Lower lobe of right lung (tissue), 2 donors: ENCODE measurements at regions not wholly inside any gene's neighbourhood (a gene's known extent, or its start where the extent isn't known, plus 50 kb on each side); places are given as distances from the start of the nearest gene placed in this dataset.

Experiments
- ATAC-seq, 2 donors: fragments of 200-7000 bp; cut with Tn5 transposase; one replicate each; pipeline ENCODE4 v1.9.1; 2020 to 2022; ENCODE audit warnings: mild to moderate bottlenecking in 2 of 2, moderate library complexity in 2 of 2
- DNase-seq: peaks from one replicate; pipeline ENCODE4 v3.0.0-alpha.2; 2020
- H3K27ac ChIP-seq: fragments of 200-600 bp; one replicate; pipeline ENCODE4 v1.8.0; 2022
- H3K27me3 ChIP-seq: fragments of 200-600 bp; one replicate; pipeline ENCODE4 v1.8.0; 2022; ENCODE audit warnings: low read depth
- H3K36me3 ChIP-seq: fragments of 200-600 bp; one replicate; pipeline ENCODE4 v1.8.0; 2022; ENCODE audit warnings: mild to moderate bottlenecking
- H3K4me1 ChIP-seq: fragments of 200-600 bp; one replicate; pipeline ENCODE4 v1.8.0; 2022
- H3K4me3 ChIP-seq: fragments of 200-600 bp; one replicate; pipeline ENCODE4 v1.8.0; 2022; ENCODE audit warnings: mild to moderate bottlenecking
- H3K9me3 ChIP-seq: fragments of 200-600 bp; one replicate; pipeline ENCODE4 v1.8.0; 2022
- intact Hi-C: fragments of 100-400 bp; cut with DNase I; formaldehyde crosslinking; loops from one replicate; pipeline ENCODE4 v1.11.0; 2022
- TF ChIP-seq, protein P1 (sequence below): fragments of 200-600 bp; IDR thresholded peaks from one replicate; pipeline ENCODE4 v1.8.0; 2022; ENCODE audit warnings: antibody characterized with exemption, mild to moderate bottlenecking
- donor health status: DM: no; HTN: yes; CAD: no; lungs with severe emphysema.

DNA sequence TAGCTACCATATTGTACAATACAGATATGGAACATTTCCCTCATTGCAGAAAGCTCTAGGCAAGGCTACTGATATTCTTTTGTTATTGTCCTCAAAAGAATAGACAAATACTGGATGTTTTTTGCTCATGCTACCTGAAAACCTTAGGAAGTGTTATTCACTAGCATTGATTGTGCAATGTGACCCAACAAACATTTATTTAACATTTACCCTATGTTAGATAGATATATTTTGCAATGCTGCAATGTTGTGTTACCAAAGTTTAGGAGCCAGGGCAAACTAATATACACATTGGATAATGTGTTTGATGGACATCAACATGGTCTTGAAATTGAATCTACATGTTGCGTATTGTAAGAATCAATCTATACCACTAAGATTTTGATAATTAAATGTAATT, 112.8 kb upstream of the CREB5 start:
- Histone ChIP-seq H3K27ac (no peak overlapping the region), H3K4me3 (no peak overlapping the region), H3K9me3 (no peaks in the 10 kb centered on the region), H3K27me3 (no peaks in the 10 kb centered on the region), H3K4me1 (peaks cover 4% of the 10 kb centered on the region), H3K36me3 (no peaks in the 10 kb centered on the region)
- intact Hi-C loops = no loop called here
- no peak for ATAC-seq
- TF ChIP-seq, protein P1, sequence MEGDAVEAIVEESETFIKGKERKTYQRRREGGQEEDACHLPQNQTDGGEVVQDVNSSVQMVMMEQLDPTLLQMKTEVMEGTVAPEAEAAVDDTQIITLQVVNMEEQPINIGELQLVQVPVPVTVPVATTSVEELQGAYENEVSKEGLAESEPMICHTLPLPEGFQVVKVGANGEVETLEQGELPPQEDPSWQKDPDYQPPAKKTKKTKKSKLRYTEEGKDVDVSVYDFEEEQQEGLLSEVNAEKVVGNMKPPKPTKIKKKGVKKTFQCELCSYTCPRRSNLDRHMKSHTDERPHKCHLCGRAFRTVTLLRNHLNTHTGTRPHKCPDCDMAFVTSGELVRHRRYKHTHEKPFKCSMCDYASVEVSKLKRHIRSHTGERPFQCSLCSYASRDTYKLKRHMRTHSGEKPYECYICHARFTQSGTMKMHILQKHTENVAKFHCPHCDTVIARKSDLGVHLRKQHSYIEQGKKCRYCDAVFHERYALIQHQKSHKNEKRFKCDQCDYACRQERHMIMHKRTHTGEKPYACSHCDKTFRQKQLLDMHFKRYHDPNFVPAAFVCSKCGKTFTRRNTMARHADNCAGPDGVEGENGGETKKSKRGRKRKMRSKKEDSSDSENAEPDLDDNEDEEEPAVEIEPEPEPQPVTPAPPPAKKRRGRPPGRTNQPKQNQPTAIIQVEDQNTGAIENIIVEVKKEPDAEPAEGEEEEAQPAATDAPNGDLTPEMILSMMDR = no peak
- no peak for DNase-seq

DNA sequence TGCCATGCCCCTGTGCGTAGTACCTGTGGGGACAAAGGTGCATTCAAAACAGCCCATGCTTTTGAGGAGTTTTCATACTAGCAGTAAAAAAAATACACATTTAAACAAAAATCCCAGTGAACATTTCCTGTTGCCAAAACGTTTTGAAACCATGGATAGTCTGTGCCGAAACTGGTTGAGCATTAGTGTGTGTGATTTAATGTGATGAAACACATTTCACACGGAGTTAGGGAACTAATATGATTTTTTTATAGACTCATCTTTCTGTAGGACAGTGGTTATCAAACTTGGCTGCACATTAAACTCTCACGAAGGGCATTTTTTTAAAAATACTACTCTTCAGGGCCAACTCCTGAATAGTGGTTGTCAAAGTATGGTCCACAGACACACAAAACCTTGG, 111.8 kb upstream of the CREB5 start:
- intact Hi-C loops = no loop called here
- no peak overlapping the region for H3K4me3 ChIP-seq
- ATAC-seq (no peak), DNase-seq (no peak)
- TF ChIP-seq, protein P1 = no peak
- no peaks in the 10 kb centered on the region for H3K9me3 ChIP-seq
- peaks cover 4% of the 10 kb centered on the region for H3K4me1 ChIP-seq
- H3K36me3 ChIP-seq = no peaks in the 10 kb centered on the region
- H3K27ac ChIP-seq = no peak overlapping the region
- H3K27me3 ChIP-seq = no peaks in the 10 kb centered on the region

DNA sequence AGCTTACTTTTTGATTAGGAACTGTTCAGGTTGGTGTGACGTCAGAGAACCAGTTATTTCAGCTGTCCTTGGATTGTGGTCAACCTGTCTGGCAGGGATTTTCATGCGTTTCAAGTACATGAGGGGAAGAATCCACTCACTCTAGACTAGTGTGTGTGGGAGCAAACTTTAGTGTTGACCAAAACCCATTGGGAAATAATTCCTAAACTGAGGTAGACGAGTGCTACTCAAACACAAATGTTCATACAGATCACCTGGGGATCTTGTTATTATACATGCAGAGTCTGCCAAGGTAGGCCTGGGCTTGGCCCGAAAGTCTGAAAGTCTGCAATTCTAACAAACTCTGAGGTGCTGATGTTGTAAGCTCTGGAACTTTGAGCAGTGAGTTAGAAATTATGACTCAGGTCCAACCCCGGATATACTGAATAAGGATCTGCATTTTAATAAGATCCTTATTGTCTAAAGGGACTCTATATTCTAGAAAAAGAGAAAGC, 111.1 kb upstream of the CREB5 start:
- no peaks in the 10 kb centered on the region for H3K36me3 ChIP-seq
- no peaks in the 10 kb centered on the region for H3K27me3 ChIP-seq
- intact Hi-C loops = no loop called here
- no peak overlapping the region for H3K27ac ChIP-seq
- ATAC-seq = peak; percentile 90 to 92
- no peak overlapping the region for H3K4me3 ChIP-seq
- TF ChIP-seq, protein P1 = no peak
- H3K9me3 ChIP-seq = no peaks in the 10 kb centered on the region
- peak; percentile 56 for DNase-seq
- peaks cover 4% of the 10 kb centered on the region for H3K4me1 ChIP-seq

DNA sequence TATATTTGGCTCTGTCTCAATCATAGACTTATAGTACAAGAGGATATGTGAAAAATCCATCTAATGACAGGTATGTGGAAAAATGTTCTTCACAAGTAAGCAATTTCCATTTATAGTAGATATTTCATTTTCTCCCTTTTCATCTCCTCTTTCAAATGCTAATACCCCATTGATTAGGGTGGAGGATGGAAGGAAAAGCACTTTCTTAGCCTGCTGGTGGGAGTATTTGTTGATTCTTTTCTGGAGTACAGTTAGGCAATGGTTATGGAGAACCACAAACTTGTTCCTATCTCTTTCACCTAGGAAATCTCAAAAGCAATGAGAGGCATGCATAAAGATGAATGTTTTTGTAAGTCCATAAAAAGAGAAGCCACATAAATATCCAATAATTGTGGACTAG, 108.0 kb upstream of the CREB5 start:
- Histone ChIP-seq H3K27me3 (peaks cover 3% of the 10 kb centered on the region), H3K27ac (no peak overlapping the region), H3K36me3 (no peaks in the 10 kb centered on the region), H3K4me1 (no peaks in the 10 kb centered on the region), H3K9me3 (no peaks in the 10 kb centered on the region), H3K4me3 (no peak overlapping the region)
- intact Hi-C loops = no loop called here
- DNase-seq = no peak
- ATAC-seq = no peak
- TF ChIP-seq, protein P1 = no peak

DNA sequence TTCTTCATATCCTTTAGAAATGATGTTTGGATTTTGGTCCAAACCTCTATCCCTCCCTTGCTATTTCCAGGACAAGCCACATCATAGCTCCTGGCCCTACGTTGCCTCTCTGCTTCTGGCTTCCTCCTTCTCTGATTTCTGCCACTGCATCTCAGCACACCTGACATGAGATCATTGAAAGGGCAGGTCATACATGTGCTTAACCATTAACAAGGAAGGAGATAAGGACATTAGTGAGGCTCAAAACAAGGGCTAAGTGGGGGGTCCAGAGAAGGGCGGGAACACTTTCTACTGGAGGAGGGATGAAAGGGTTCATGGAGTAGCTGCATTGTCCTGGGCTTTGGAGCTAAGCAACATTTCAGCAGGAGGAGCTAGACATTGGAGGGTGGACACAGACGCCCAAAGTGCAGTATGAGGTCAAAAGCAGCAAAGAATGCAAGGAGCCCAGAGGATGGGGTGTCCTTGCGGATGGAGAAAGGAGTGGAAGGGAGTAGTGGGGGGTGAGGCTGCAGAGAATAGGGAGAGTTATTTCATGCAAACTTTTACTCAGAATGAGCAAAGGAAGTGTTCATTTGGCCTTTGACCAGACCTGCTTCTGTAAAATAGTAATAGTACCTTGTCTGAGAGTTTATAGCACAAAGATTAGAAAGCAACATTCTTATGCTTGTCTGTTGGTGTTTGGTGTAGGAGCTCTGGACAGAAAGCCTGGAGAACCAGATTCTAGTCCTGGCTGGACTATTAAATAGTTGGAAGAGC, 102.4 kb upstream of the CREB5 start:
- Histone ChIP-seq H3K9me3 (no peaks in the 10 kb centered on the region), H3K36me3 (no peaks in the 10 kb centered on the region), H3K4me1 (no peaks in the 10 kb centered on the region), H3K27ac (no peak overlapping the region), H3K27me3 (peaks cover 17% of the 10 kb centered on the region), H3K4me3 (no peak overlapping the region)
- no peak for ATAC-seq
- DNase-seq = no peak
- TF ChIP-seq, protein P1 = no peak
- intact Hi-C loops = no loop called here
